Muscle of leg (tissue), 3 donors: ENCODE measurements at regions not wholly inside any gene's neighbourhood (a gene's known extent, or its start where the extent isn't known, plus 50 kb on each side); places are given as distances from the start of the nearest gene placed in this dataset.

Source experiments
- DNase-seq: peaks from one replicate; pipeline ENCODE4 v3.0.0; 2013
- H3K27ac ChIP-seq: one replicate; pipeline ENCODE4 v1.5.1; 2013; ENCODE audit warnings: mild to moderate bottlenecking, low read length, control low read depth
- H3K27me3 ChIP-seq: one replicate; pipeline ENCODE4 v1.6.1; 2013; ENCODE audit warnings: low read length; ENCODE audit not compliant: control insufficient read depth, insufficient read depth
- H3K36me3 ChIP-seq: one replicate; pipeline ENCODE4 v1.6.1; 2013; ENCODE audit warnings: low read length; ENCODE audit not compliant: control insufficient read depth, insufficient read depth
- H3K4me1 ChIP-seq: one replicate; pipeline ENCODE4 v1.6.1; 2013; ENCODE audit warnings: low read length; ENCODE audit not compliant: control insufficient read depth, insufficient read depth
- H3K4me3 ChIP-seq: one replicate; pipeline ENCODE4 v1.5.1; 2013; ENCODE audit warnings: low read length, control low read depth
- H3K9me3 ChIP-seq: replicated peaks from 2 replicates; pipeline ENCODE4 v1.6.1; 2013; ENCODE audit warnings: low read depth, low read length; ENCODE audit not compliant: control insufficient read depth
- WGBS: methylation state at CpG from one replicate; pipeline ENCODE4 v1.1.5; 2013; ENCODE audit warnings: missing lambda C conversion rate; ENCODE audit not compliant: insufficient coverage; 5-methylcytosine and 5-hydroxymethylcytosine counted together

GRCh38 chr20:11190741-11191140 lies 516.9 kb upstream of the JAG1 start:
- WGBS = 100% methylated on average over 2 of the region's 2 CpGs
- no peaks in the 10 kb centered on the region for H3K4me1 ChIP-seq
- DNase-seq = no peak

GRCh38 chr20:11192106-11192505 lies 518.3 kb upstream of the JAG1 start:
- H3K4me3 ChIP-seq = no peak overlapping the region
- H3K9me3 ChIP-seq = no peaks in the 10 kb centered on the region
- DNase-seq = no peak
- no peaks in the 10 kb centered on the region for H3K4me1 ChIP-seq
- no peaks in the 10 kb centered on the region for H3K36me3 ChIP-seq
- H3K27ac ChIP-seq = no peak overlapping the region
- WGBS = 78% methylated on average over 1 of the region's 1 CpG
- H3K27me3 ChIP-seq = no peaks in the 10 kb centered on the region

More at GRCh38 chr20:11190741-11191140, 516.9 kb upstream of the JAG1 start:
- Histone ChIP-seq H3K27ac (no peak overlapping the region), H3K4me3 (no peak overlapping the region), H3K27me3 (no peaks in the 10 kb centered on the region), H3K36me3 (no peaks in the 10 kb centered on the region), H3K9me3 (no peaks in the 10 kb centered on the region)

GRCh38 chr20:11193241-11193640 lies 519.4 kb upstream of the JAG1 start:
- H3K9me3 ChIP-seq = no peaks in the 10 kb centered on the region
- H3K4me1 ChIP-seq = no peaks in the 10 kb centered on the region
- no peak overlapping the region for H3K4me3 ChIP-seq
- no peaks in the 10 kb centered on the region for H3K27me3 ChIP-seq
- H3K27ac ChIP-seq = no peak overlapping the region
- H3K36me3 ChIP-seq = no peaks in the 10 kb centered on the region
- DNase-seq = no peak

- no peak overlapping the region for H3K27ac ChIP-seq
Measured at GRCh38 chr20:11195169-11195568, 521.4 kb upstream of the JAG1 start.

GRCh38 chr20:11195899-11196558 lies 522.2 kb upstream of the JAG1 start:
- Histone ChIP-seq H3K27me3 (no peaks in the 10 kb centered on the region), H3K4me3 (no peak overlapping the region), H3K9me3 (no peaks in the 10 kb centered on the region), H3K27ac (no peak overlapping the region), H3K36me3 (no peaks in the 10 kb centered on the region), H3K4me1 (no peaks in the 10 kb centered on the region)
- DNase-seq = no peak
- 40% methylated on average over 1 of the region's 8 CpGs for WGBS

More at GRCh38 chr20:11195169-11195568, 521.4 kb upstream of the JAG1 start:
- DNase-seq = no peak
- Histone ChIP-seq H3K4me1 (no peaks in the 10 kb centered on the region), H3K4me3 (no peak overlapping the region), H3K27me3 (no peaks in the 10 kb centered on the region), H3K9me3 (no peaks in the 10 kb centered on the region), H3K36me3 (no peaks in the 10 kb centered on the region)
- WGBS = 37% methylated on average over 5 of the region's 6 CpGs

GRCh38 chr20:11197851-11198250 lies 524.1 kb upstream of the JAG1 start:
- H3K27me3 ChIP-seq = no peaks in the 10 kb centered on the region
- no peaks in the 10 kb centered on the region for H3K36me3 ChIP-seq
- no peak overlapping the region for H3K4me3 ChIP-seq
- no peak overlapping the region for H3K27ac ChIP-seq
- H3K9me3 ChIP-seq = no peaks in the 10 kb centered on the region
- no peak for DNase-seq
- H3K4me1 ChIP-seq = no peaks in the 10 kb centered on the region

- Histone ChIP-seq H3K4me1 (no peaks in the 10 kb centered on the region), H3K27ac (no peak overlapping the region), H3K9me3 (no peaks in the 10 kb centered on the region), H3K4me3 (no peak overlapping the region), H3K27me3 (no peaks in the 10 kb centered on the region), H3K36me3 (no peaks in the 10 kb centered on the region)
- DNase-seq = no peak
Measured at GRCh38 chr20:11200423-11200822, 526.6 kb upstream of the JAG1 start.

GRCh38 chr20:11204926-11205768 lies 531.3 kb upstream of the JAG1 start:
- no peaks in the 10 kb centered on the region for H3K9me3 ChIP-seq
- peaks cover 2% of the 10 kb centered on the region for H3K4me1 ChIP-seq
- DNase-seq = peak; percentile 68
- 64% methylated on average over 2 of the region's 4 CpGs for WGBS
- H3K36me3 ChIP-seq = no peaks in the 10 kb centered on the region
- H3K4me3 ChIP-seq = no peak overlapping the region
- no peaks in the 10 kb centered on the region for H3K27me3 ChIP-seq
- H3K27ac ChIP-seq = no peak overlapping the region

- no peaks in the 10 kb centered on the region for H3K27me3 ChIP-seq
- 80% methylated on average over 1 of the region's 4 CpGs for WGBS
- no peak overlapping the region for H3K4me3 ChIP-seq
- no peaks in the 10 kb centered on the region for H3K36me3 ChIP-seq
- no peak for DNase-seq
- no peak overlapping the region for H3K27ac ChIP-seq
- H3K4me1 ChIP-seq = peaks cover 2% of the 10 kb centered on the region
- H3K9me3 ChIP-seq = no peaks in the 10 kb centered on the region
Measured at GRCh38 chr20:11205769-11206362, 532.1 kb upstream of the JAG1 start.

- H3K27ac ChIP-seq = no peak overlapping the region
- WGBS = 67% methylated on average over 7 of the region's 10 CpGs
- H3K9me3 ChIP-seq = no peaks in the 10 kb centered on the region
- H3K27me3 ChIP-seq = no peaks in the 10 kb centered on the region
- DNase-seq = no peak
- H3K4me1 ChIP-seq = peaks cover 2% of the 10 kb centered on the region
- no peaks in the 10 kb centered on the region for H3K36me3 ChIP-seq
- H3K4me3 ChIP-seq = no peak overlapping the region
Measured at GRCh38 chr20:11207749-11208502, 534.1 kb upstream of the JAG1 start.
